Upper lobe of left lung (tissue), 4 donors: ENCODE measurements at regions not wholly inside any gene's neighbourhood (a gene's known extent, or its start where the extent isn't known, plus 50 kb on each side); places are given as distances from the start of the nearest gene placed in this dataset.

Source experiments
- CTCF ChIP-seq, 6 experiments: fragments of 450-650 bp in 4 of 6; fragments of 200-600 bp in 2 of 6; sonication (generic) in 2 of 6; IDR thresholded peaks; one replicate each; pipeline ENCODE4 v1.5.1; 2016 to 2019; ENCODE audit warnings: antibody characterized with exemption in 6 of 6
- EP300 ChIP-seq, 4 donors: sonication (generic); formaldehyde crosslinking; IDR thresholded peaks; one replicate each; pipeline ENCODE4 v1.5.1; 2017; ENCODE audit warnings: antibody characterized with exemption in 4 of 4, control low read depth in 2 of 4
- POLR2A ChIP-seq, 4 donors: fragments of 450-650 bp; IDR thresholded peaks; one replicate each; pipeline ENCODE4 v1.5.1; 2016 to 2017; ENCODE audit warnings: antibody characterized with exemption in 4 of 4, mild to moderate bottlenecking in 2 of 4
- POLR2AphosphoS5 ChIP-seq, 2 donors: sonication (generic); formaldehyde crosslinking; IDR thresholded peaks; one replicate each; pipeline ENCODE4 v1.5.1; 2017; ENCODE audit warnings: antibody characterized with exemption in 2 of 2

- TF ChIP-seq CTCF (IDR thresholded peaks at IDR 0.05) (no peak), POLR2A (IDR thresholded peaks at IDR 0.05) (no peak), POLR2AphosphoS5 (IDR thresholded peaks at IDR 0.05) (no peak), EP300 (IDR thresholded peaks at IDR 0.05) (no peak)
These were observed 110.4 kb downstream of the HFE start for GRCh38 chr6:26197636-26197932.
